Prostate gland (tissue), 2 donors: ENCODE measurements at regions not wholly inside any gene's neighbourhood (a gene's known extent, or its start where the extent isn't known, plus 50 kb on each side); places are given as distances from the start of the nearest gene placed in this dataset.

Experiments used
- CTCF ChIP-seq, 4 experiments: fragments of 200-600 bp in 2 of 4; fragments of 450-650 bp in 2 of 4; sonication (generic) in 2 of 4; IDR thresholded peaks; 1 replicate in 3 of 4; 2 replicates in 1 of 4; pipeline ENCODE4 v1.5.1; 2016 to 2019; ENCODE audit warnings: antibody characterized with exemption in 4 of 4, mild to moderate bottlenecking in 2 of 4, moderate library complexity in 2 of 4
- POLR2A ChIP-seq: fragments of 450-650 bp; IDR thresholded peaks from one replicate; pipeline ENCODE4 v1.6.1; 2016; ENCODE audit warnings: antibody characterized with exemption, mild to moderate bottlenecking
- POLR2AphosphoS5 ChIP-seq: sonication (generic); formaldehyde crosslinking; IDR thresholded peaks from one replicate; pipeline ENCODE4 v1.6.1; 2017; ENCODE audit warnings: antibody characterized with exemption

DNA sequence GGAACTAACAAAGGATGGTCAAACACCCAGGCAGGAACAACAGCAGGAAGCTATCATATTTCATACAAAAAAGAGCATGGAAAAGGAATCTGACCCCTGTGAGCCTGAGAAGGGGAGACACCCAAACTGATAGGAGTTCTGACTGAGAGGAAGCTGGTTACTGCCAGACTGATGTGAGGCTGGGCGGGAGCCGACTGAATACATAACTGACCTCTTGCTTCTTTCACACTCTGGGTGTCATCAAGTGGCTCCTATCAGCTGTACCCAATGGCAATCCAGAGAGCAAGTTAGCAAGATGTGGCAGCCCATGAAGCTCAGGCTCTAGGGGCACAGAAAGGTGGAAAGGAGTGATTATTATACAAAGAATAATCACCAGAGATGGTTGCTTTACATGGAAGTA lies 795.1 kb upstream of the HS3ST5 start:
- TF ChIP-seq CTCF (IDR thresholded peaks at IDR 0.05): no peak
- no peak for TF ChIP-seq POLR2A
- no peak for TF ChIP-seq POLR2AphosphoS5
